GM18861 (cell line): ENCODE measurements at regions not wholly inside any gene's neighbourhood (a gene's known extent, or its start where the extent isn't known, plus 50 kb on each side); places are given as distances from the start of the nearest gene placed in this dataset.
A peak's percentile ranks its signal among the peaks of the same experiment; 100 is the strongest.
"Not testable (repeated sequence)": the region's sequence is repeated elsewhere in the genome, so short reads cannot be mapped to it uniquely, and the experiment has no call there.

ENCODE experiments used
- ATAC-seq: cut with Tn5 transposase; IDR thresholded peaks from one replicate; pipeline ENCODE4 v1.9.1; 2021; ENCODE audit not compliant: unreplicated experiment

DNA sequence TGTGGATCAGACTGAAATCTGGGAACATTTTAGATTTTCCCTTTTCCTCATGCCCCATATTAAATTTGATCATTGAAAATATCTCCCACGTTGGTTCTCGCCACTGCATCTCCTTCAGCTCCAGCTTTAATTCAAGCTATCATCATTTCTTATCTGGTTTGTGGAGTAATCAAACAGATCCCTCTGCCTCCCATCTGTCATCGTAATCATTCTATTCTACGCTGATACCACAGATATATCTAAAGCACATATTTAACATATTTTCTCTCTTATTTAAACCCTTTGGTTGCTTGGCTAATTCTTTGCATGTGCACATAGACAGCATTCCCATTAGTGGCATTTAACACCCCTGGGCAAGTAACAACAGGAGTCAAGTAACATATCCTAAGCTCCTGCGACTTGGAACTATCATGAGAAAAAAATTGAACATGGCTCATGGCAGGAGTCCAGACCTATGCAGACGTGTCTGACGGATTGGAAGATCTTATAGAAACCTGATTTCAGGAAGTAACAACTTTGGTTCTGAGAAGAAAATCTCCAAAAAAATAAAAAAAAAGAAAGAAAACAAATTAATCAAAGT lies 158.8 kb upstream of the KYNU start:
- no peak for ATAC-seq

DNA sequence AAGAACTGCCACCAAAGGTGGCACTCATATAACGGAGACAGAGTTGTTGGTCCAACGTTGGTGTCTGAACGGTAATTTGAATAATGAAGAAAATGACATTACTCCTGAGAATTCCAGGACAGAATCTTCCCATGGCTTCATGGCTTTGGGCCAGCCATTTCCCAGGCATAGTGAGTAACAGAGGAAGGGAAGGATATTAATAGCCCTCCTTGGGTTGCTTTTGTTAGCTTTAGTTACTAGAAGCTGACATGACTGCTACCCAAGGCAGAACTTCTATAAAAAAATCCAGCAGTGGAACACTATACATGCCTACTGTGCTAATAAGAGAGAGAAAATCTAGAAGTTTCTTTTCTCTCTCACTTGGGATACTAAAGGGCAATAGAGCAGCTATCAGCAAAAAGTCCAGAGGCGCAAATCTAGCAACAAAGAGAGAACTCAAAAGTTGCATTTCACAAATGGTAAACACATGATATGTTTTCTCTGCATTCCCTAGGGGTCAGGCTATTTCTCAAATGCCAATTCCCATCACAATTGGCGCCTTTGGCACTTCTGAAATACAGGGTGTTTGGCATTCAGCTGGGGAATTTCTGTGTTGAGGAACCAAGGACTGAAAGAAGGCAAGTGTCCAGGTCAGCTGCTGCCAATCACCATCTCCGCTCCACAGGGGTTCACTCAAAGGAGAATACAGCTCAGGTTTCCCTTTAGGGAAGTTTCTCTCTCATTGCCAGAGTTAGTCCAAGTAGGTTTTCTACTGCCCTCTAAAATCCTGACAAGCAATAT lies 160.8 kb upstream of the KYNU start:
- ATAC-seq = no peak

DNA sequence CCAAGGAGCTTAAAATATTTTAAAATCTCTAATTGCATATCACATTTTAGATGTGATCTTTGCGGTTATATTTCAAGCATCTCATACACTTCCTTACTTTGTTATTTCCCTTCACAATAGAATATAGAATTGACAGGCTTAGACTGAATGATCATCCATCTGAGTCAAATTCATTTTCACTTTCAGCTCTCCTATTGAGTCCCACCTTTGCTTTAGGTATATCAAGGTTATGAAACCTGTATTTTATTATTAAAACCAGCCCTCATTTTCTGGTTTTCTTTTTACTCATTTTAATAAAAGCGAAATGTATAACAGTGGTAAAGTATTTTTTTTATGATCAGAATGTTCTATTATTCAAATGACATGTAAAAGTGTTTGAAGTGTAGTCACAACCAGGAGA lies 162.9 kb upstream of the KYNU start:
- ATAC-seq = peak; percentile 62

DNA sequence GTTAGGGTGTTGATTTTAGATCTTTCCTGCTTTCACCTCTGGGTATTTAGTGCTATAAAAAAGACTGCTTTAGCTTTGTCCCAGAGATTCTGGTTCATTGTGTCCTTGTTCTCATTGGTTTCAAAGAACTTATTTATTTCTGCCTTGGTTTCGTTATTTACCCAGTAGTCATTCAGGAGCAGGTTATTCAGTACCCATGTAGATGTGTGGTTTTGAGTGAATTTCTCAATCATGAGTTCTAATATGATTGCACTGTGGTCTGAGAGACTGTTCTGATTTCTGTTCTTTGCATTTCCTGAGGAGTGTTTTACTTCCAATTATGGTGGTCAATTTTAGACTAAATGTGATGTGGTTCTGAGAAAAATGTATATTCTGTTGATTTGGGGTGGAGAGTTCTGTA lies 167.1 kb upstream of the KYNU start:
- no peak for ATAC-seq

DNA sequence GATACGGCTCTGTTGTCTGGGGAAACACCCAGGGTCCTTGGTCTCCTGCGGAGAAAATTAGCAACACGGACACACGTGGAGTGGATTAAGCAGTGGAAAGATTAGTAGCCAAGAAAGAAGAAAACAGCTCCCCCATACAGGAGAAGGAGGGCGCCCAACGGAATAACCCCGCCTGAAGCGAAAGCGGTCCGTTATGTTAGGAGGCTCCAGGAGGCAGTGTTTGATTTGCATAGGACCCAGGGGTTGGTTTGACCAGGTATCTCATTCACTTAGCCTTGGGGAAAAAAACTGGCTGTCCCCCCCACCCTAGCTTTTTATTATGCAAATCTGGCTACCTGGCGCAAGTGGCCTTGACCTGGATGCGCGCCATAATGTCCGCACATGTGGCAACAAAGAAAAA lies 170.1 kb upstream of the KYNU start:
- ATAC-seq = no peak

DNA sequence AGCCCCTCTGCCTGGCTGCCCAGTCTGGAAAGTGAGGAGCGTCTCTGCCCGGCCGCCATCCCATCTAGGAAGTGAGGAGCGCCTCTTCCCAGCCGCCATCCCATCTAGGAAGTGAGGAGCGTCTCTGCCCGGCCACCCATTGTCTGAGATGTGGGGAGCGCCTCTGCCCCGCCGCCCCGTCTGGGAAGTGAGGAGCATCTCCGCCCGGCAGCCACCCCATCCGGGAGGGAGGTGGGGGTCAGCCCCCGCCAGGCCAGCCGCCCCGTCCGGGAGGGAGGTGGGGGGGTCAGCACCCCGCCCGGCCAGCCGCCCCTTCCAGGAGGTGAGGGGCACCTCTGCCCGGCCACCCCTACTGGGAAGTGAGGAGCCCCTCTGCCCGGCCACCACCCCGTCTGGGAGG lies 175.1 kb upstream of the KYNU start:
- ATAC-seq = not testable (repeated sequence)

DNA sequence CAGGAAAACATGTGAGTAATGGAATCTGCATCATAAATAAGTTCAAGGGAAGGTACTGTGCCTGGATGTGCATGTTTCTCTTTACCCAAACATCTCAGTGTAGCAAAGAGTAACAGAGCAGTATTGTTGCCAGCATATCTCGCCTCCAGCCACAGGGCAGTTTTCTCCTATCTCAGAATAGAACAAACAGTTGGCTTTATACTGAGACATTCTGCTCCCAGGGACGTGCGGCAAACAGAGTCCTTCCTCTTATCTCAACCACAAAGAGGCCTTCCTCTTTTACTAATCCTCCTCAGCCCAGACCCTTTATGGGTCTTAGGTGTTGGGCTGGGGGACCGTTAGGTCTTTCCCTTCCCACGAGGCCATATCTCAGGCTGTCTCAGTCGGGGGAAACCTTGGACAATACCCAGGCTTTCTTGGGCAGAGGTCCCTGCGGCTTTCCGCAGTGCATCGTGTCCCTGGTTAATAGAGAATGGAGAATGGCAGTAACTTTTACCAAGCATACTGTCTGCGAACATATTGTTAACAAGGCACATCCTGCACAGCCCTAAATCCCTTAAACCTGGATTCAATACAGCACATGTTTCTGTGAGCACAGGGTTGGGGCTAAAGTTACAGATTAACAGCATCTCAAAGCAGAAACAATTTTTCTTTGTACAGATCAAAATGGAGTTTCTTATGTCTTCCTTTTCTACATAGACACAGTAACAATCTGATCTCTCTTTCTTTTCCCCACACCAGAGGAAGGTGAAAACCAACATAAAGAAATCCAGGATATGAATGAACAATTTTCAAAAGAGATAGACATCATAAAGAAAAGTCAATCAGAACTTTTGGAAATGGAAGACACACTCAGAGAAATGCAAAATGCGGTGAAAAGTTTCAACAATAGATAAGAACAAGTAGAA lies 181.9 kb upstream of the KYNU start:
- ATAC-seq = not testable (repeated sequence)

DNA sequence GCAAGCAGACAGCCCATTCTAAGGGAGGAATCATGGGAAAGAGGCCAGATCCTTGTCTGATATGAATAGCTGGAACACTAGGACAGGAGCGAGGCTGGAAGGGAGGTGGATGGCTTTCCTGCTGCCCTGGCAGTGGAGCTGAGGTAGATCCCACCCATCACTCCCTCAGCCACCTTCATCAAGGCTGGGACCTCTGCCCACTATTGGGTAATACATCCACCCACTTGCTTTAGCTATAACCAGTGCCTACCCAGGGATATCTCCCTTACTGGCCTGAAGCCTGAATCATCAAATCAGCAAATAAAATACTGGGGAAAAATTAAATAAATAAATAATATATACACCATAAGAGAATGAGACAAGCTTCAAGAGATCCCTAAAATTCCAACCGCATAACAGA lies 183.2 kb upstream of the KYNU start:
- ATAC-seq = no peak

DNA sequence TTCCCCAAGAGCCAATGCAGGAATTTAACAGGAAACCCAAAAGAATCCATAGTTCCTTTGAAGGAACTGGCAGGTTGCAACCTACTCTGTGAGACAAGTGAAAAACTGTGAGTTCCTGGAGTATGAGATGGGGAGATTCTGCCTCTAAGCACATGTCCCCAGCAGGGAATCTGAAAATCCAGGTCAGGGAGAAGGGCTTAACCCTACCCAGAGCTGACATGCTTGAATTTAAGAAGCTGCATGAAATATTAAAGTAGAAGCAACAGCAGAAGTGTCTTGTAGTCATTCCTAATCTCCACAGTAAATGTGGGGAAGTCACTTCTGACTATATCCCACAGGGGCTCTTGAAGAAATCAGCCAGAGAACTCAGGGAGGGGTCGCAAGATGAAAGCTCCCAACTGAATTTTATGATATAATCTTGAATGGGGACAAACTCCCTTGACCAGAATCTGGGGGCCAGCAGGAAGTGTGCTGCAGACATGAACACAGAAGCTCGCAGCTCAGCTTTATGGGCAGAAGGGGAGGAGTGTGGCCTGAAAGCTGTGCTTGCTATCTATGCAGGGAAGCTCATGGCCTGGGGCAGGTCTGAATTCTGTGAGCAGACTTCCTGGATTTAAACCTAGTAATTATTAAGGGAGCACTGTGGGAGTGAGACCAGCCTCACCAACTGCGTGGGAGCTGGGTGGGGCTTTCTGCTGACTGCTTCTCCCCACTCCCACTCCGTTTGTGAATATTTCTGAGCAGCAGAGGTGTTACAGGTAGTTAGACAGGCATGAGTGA lies 184.1 kb upstream of the KYNU start:
- no peak for ATAC-seq

DNA sequence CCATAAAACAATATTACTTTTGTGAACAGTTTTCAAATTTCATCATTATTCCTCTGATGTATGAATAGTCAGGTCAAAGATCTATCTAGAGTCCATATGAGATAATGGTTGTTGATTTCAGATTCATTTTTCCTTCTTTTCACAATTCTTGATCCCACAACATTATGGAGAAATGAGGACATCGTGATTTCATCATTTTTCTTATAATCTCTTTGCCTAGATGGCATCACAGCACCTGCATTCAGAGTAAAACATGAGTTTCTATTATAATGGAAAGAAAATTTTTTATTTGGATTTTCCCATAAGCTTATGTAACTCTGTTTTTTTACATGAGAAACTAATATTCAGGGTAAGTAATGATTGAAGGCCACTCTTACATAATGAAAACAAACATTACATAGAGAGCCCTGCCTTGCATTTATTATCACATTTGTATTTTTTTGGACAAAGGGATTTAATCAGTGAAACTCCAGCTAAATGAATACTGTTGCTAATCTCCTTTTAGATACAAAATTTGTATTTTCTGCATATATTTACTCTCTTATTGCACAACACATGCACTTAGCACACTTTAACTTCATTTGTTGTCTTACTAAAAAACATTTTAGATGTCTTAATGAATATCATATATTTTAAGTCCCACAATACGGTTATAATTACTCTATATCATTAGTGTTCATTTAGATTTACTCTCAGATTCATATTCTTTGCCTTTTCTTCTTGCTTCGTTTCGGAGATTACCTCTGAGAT lies 188.4 kb upstream of the KYNU start:
- ATAC-seq = no peak

DNA sequence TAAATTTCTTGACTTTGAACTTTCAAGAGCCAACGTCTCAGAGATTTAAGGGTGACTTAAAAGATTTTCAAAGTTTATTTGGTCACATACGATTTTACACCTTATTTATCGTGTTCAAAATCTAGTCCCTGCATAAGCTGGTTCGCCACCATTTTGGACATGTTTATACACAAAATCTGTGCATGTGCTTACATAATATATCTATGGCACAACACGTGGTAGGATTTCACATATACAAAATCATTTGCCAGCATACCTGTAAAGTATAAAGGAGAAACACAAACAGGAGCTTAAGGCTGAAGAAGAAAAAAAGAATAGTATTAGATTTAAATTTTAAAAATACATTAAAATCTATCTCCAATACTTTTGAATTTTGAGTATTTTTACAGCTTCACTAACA lies 190.0 kb upstream of the KYNU start:
- ATAC-seq = no peak

DNA sequence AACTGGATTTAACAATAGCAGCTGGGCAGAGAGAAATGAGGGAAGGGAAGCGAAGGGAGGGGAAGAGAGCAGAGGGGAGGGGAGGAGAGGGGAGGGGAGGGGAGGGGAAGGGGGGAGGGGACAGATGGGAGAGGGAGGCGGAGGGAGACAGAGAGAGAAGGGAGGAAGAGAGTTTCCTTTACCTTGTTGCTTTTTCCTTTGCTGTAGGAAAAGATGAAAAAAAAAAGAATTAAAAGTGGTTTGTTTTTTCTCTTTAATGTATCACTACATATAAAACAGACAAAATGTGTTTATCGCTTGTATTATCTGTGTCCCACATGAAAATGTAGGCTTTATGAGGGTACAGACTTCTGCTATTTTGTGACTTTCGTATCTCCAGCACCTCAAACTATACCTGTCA lies 190.4 kb upstream of the KYNU start:
- no peak for ATAC-seq

DNA sequence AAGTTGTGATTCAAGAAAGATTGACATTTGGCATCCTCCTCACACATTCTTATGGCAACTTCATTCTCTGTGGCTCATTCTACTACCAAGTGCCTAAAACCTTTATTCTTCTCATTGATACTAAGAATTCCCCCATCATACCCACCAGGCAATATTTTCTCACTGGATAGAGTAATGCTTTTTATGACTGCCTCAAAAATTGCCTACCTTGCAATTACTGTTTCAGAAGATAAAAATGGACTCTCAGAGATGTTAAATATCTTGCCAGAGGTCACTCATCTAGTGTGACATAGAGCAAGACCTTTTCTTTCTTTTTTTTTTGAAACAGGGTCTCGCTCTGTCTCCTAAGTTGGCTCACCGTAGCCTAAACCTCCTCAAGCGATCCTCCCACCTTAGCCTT lies 192.8 kb upstream of the KYNU start:
- no peak for ATAC-seq

DNA sequence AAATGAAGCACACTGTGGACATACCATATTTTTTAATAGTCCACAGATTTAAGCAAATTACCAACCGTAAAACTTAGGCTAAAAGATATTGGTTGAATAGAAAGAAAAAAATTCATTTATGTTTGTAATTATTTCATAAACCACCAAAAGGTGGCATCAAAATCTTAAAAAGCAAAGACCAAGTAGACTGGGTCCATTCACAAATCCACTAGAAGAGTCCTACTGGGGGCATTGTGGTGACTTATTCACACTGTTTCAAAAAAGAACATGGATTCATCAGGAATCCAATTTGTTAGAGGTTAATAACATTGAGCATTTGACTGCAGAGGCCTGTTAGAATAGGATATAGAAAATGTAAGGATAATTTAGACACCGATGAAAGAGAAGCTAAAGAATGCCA lies 194.9 kb upstream of the KYNU start:
- no peak for ATAC-seq

DNA sequence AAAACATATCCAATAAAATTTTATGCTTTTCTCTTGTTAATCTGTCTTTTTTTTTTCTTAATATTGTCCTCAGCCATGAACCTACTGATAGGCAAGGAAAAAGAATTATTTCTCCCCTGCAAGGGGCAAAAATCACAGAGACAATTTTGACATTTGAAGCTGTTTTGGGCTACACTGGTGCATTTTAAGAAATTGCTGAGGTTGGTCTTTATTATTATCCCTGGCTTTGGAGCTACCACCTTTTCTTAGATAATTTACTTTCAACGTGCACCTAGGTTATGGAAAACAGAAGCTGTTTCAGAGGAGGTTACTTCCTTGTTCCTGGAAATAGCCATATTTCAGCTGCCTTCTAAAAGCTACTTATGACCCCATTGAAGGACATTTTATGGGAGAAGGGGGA lies 195.5 kb upstream of the KYNU start:
- ATAC-seq = no peak

DNA sequence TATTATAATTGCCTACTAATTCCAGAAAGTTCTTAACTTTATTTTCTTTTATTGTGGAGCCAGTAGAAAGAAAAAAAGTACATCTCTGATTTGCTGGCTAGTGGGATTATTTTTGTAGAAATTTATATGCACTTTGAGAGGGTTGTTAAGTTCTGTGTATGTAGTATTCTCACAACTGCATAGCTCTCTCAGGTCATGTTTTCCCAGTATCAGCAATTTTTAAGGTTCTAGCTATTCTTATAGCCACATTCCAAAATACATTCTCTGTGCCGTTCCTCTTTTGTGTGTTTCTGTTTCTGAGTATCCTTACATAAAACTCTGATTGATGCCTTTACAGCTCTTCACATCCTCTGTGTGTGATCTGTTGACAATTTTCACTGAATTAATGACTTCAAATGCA lies 199.3 kb upstream of the KYNU start:
- no peak for ATAC-seq

DNA sequence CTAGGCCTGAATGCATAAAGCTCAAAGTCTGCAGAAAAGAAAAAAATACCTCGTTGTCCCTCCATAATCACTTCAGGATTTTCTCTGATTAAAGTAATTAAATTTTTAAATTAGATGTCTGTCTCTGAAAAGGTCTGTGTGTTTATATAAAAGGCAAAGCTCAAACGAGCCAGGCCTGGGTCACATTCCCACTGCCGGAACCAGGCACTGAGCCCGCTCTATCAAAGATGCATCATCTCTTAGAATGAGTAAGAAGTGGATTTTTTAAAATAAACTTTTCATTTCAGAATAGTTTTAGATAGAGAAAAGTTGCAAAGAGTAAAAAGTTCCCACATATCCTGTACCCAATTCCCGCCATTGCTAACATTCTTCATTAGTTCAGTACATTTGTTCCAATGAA lies 202.1 kb upstream of the KYNU start:
- ATAC-seq = no peak

DNA sequence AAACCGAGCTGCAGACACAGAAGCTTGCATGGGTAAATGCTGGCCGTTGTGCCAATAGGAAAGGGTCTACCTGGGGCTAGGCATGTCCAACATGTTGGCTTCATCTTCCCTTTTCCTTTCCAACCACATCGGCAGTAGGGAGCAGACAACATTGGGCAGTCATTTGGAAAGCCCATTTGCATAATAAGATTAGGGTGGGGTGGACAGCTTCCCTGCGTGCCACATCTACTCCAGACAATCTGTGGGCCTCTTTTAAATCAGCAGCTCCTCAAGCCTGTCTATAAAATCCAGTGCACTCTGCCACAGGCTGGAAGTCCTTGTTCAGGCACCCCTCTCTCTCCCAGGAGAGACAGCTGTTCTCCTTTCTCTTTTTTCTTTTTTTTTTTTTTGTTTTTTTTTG lies 203.6 kb upstream of the KYNU start:
- no peak for ATAC-seq

DNA sequence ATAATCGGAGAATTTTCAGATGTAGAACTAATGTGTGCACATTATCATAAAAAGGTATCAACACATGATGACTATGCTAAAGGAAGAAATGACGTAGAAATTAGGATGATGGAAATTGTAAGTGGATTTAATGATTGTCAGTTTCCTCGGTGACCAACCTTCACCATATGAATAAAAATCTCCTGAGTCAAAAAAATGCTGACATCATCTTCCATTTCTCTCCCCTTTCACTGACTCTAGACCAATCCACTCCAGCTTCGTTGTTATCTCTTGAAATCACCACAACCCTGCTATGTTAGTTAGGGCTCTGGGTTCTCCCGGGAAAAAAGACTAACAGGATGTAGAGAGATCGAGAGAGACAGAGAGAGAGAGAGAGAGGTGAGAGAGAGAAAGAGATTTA lies 204.8 kb upstream of the KYNU start:
- no peak for ATAC-seq

DNA sequence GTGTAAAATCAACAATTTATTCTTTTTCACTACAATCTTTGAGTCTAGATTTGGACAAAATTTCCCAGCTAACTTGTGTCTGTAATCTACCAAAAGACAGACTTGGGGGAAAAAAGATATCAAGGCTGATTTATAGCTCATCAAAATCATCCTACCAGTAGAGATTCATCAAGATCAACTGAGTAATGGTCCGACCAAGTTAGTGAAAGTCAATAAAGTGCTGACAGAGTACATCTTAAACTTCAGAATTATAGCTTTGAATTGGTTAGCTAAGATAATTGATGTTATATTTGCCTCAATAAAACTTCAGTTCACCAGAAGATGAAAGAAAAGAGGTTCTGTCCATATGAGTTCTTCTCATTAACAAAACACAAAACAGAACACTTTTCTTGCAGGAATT lies 207.1 kb upstream of the KYNU start:
- no peak for ATAC-seq

DNA sequence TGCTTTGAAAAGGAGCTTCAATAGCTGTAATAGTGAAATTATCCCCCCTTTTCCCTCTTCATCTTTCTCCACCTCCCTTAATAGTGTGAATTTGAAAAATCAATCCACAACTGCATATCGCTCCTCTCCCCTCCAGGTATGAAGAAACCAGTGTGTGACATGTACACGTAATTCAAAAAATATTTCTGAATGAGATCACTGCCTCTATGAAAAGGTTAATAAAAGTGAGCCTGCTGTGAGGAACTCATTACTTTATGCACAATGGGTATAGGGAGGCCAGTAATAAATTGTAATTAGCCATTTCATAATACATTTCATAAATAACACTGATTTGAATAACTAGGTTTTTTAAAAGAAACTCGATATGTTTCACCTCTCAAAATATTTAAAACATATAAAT lies 209.0 kb upstream of the KYNU start:
- no peak for ATAC-seq
